GM18951 (cell line): ENCODE measurements at regions not wholly inside any gene's neighbourhood (a gene's known extent, or its start where the extent isn't known, plus 50 kb on each side); places are given as distances from the start of the nearest gene placed in this dataset.
"Not testable (repeated sequence)": the region's sequence is repeated elsewhere in the genome, so short reads cannot be mapped to it uniquely, and the experiment has no call there.

ENCODE experiments used
- POLR2A ChIP-seq: IDR thresholded peaks from 4 replicates; pipeline ENCODE4 v1.6.1; 2011; ENCODE audit warnings: mild to moderate bottlenecking; ENCODE audit not compliant: insufficient read length, insufficient read depth; ENCODE audit errors: extremely low read depth
- in situ Hi-C: fragments of 300-500 bp; cut with MboI; formaldehyde crosslinking; loops from one replicate; pipeline ENCODE4 v1.12.0; 2022; ENCODE audit warnings: low sequenced_read_pairs, mixed read lengths, inconsistent platforms; ENCODE audit not compliant: unreplicated experiment

- in situ Hi-C loops, result no loop called here
- TF ChIP-seq POLR2A, result no peak
Measured at GRCh38 chr7:79997345-79997744, 137.3 kb upstream of the GNAI1 start.

DNA sequence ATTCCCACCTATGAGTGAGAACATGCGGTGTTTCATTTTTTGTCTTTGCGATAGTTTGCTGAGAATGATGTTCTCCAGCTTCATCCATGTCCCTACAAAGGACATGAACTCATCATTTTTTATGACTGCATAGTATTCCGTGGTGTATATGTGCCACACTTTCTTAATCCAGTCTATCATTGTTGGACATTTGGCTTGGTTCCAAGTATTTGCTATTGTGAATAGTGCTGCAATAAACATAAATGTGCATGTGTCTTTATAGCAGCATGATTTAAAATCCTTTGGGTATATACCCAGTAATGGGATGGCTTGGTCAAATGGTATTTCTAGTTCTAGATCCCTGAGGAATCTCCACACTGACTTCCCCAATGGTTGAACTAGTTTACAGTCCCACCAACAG lies 138.9 kb upstream of the GNAI1 start:
- in situ Hi-C loops, result not testable (repeated sequence)

DNA sequence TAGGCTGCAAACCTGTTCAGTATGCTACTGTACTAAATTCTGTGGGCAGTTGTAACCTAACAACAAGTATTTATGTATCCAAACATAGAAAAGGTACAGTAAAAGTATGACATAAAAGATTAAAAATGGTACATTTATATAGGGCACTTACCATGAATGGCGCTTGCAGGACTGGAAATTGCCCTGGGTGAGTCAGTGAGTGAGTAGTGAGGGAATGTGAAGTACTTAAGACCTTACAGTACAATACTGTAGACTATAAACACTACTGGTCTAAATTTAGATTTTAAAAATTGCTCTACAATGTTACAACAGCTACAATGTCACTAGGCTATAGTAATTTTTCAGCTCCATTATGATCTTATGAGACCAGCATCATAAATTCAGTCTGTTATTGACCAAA lies 146.0 kb upstream of the GNAI1 start:
- no peak for TF ChIP-seq POLR2A
- in situ Hi-C loops, result no loop called here

- no peak for TF ChIP-seq POLR2A
- in situ Hi-C loops, result no loop called here
Measured at GRCh38 chr7:79984210-79984609, 150.4 kb upstream of the GNAI1 start.

GRCh38 chr7:79982141-79982770 lies 152.4 kb upstream of the GNAI1 start:
- in situ Hi-C loops, result no loop called here
- no peak for TF ChIP-seq POLR2A

- in situ Hi-C loops, result no loop called here
- TF ChIP-seq POLR2A, result no peak
Measured at GRCh38 chr7:79980376-79980775, 154.3 kb upstream of the GNAI1 start.

GRCh38 chr7:79979437-79979836 lies 155.2 kb upstream of the GNAI1 start:
- in situ Hi-C loops, result no loop called here
- no peak for TF ChIP-seq POLR2A

DNA sequence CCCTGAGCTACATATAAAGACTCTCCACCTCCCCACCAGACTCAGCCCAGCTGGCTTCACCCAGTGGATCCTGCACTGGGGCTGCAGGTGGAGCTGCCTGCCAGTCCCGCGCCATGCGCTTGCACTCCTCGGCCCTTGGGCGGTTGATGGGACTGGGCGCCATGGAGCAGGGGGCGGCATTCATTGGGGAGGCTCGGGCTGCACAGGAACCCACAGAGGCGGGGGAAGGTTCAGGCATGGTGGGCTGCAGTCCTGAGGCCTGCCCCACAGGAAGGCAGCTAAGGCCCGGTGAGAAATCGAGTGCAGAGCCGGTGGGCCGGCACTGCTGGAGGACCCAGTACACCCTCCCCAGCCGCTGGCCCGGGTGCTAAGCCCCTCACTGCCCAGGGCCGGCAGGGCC lies 157.2 kb upstream of the GNAI1 start:
- TF ChIP-seq POLR2A, result no peak
- in situ Hi-C loops, result no loop called here

GRCh38 chr7:79976711-79977020 lies 158.0 kb upstream of the GNAI1 start:
- in situ Hi-C loops, result not testable (repeated sequence)

DNA sequence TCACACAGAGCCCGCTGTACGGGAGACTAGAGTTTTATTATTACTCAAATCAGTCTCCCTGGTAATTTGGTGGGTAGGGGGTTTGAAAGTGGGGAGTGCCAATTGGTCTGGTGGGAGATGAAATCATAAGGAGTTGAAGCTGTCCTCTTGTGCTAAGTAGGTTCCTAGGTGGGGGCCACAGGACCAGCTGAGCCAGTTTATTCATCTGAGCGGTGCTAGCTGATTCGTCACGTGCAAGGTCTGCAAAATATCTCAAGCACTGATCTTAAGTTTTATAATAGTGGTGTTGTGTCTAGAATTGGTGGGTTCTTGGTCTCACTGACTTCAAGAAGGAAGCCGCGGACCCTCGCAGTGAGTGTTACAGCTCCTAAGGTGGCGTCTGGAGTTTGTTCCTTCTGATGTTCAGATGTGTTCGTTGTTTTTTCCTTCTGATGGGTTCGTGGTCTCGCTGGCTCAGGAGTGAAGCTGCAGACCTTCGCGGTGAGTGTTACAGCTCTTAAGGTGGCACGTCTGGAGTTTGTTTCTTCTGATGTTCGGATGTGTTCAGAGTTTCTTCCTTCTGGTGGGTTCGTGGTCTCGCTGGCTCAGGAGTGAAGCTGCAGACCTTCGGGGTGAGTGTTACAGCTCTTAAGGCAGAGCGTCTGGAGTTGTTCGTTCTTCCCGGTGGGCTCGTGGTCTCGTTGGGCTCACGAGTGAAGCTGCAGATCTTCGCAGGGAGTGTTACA lies 158.5 kb upstream of the GNAI1 start:
- in situ Hi-C loops, result not testable (repeated sequence)

GRCh38 chr7:79973455-79973854 lies 161.2 kb upstream of the GNAI1 start:
- in situ Hi-C loops, result no loop called here
- TF ChIP-seq POLR2A, result no peak

DNA sequence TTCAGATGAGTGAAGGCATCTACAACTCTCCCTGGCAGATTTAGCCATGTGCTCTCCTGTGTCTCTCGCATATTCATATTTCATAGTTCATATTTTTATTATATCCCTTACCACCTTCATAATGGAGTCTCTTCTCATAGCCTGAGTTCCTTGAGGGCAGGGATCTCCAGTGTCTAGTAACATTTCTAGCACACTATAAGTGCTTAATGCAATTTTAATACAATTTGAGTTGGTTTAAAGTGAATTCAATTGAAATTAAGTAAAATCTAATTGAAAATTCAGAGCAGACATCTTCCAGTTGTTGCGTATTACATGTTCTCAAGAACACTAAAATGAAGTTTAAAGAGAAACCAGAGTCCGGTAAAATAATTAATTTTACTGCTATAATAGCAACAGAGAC lies 163.6 kb upstream of the GNAI1 start:
- no peak for TF ChIP-seq POLR2A
- in situ Hi-C loops, result no loop called here

- no peak for TF ChIP-seq POLR2A
- in situ Hi-C loops, result no loop called here
Measured at GRCh38 chr7:79968894-79969293, 165.7 kb upstream of the GNAI1 start.

DNA sequence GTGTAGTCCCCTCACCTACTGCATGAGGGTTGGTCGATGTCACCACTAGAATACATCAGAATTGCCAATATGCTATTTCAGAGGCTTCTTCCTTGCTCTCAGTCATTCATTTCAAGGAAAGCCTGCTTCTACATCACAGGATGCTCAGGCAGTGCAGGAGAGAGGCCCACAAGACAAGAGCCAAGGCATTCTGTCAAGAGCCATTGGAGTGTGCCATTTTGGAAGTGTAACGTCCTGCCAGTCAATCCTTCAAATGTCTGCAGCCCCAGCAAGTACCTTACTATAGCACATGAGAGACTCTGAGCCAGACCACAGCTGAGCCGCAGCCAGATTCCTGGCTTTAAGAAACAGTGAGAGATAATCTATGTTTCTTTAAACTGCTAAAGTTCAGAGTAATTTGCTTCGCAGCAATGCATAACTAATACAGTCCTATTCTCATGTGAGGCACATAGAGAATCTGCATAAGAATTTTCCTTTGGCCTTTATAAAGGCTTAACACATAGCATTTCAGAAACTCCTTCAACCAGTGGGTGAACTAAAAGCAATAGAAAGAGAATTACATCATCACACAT lies 166.5 kb upstream of the GNAI1 start:
- TF ChIP-seq POLR2A, result no peak
- in situ Hi-C loops, result no loop called here
